Endothelial cell of umbilical vein (primary cell): ENCODE measurements at regions not wholly inside any gene's neighbourhood (a gene's known extent, or its start where the extent isn't known, plus 50 kb on each side); places are given as distances from the start of the nearest gene placed in this dataset.

Experiments
- BruUV-seq: library from RNA; stranded (reverse); fragments of 400-500 nt; replicated peaks from 2 replicates; lab custom pipeline; 2021; lab: Mats Ljungman, UMichigan
- CTCF ChIA-PET: fragments of 300-600, 350-600 bp; sonication (Branson Sonifier 250); formaldehyde crosslinking; loops from one replicate; lab custom pipeline; 2021; ENCODE audit warnings: antibody characterized with exemption, inconsistent platforms; lab: Charles Lee
- POLR2A ChIA-PET: fragments of 300-600, 350-600 bp; sonication (Branson Sonifier 250); formaldehyde crosslinking; loops from one replicate; lab custom pipeline; 2021; ENCODE audit warnings: antibody characterized with exemption, inconsistent platforms; lab: Charles Lee
- DNase-seq: peaks from one replicate; pipeline ENCODE4 v3.0.0-alpha.2; 2011; ENCODE audit warnings: low read depth, low spot score
- FAIRE-seq: peaks from 2 replicates; lab custom pipeline; 2011; peaks lifted over from hg19 to GRCh38; lab: Jason Lieb, UNC
- H2AFZ ChIP-seq: 2 replicates; pipeline ENCODE4 v1.6.0; 2012; ENCODE audit warnings: low read depth, low read length, control low read depth, inconsistent platforms
- H3K27ac ChIP-seq: 2 replicates; pipeline ENCODE4 v1.5.1; 2011; ENCODE audit warnings: low read depth, mild to moderate bottlenecking, control low read depth, low read length, moderate library complexity; ENCODE audit not compliant: insufficient read depth
- H3K27me3 ChIP-seq, 2 experiments: 2 replicates each; pipeline versions ENCODE4 v1.6.0 to v1.6.1; 2011; ENCODE audit warnings: low read length in 2 of 2, mixed read lengths in 1 of 2; ENCODE audit not compliant: control insufficient read depth in 2 of 2, insufficient read depth in 2 of 2
- H3K36me3 ChIP-seq, 2 experiments: 2 replicates in 1 of 2; 3 replicates in 1 of 2; pipeline ENCODE4 v1.5.1; 2011; ENCODE audit warnings: low read length in 2 of 2, mild to moderate bottlenecking in 1 of 2, moderate library complexity in 1 of 2; ENCODE audit not compliant: control insufficient read depth in 2 of 2, insufficient read depth in 2 of 2; ENCODE audit errors: extremely low read depth in 1 of 2
- H3K4me1 ChIP-seq: 3 replicates; pipeline ENCODE4 v1.5.1; 2011; ENCODE audit warnings: mild to moderate bottlenecking, low read length; ENCODE audit not compliant: control insufficient read depth, insufficient read depth; ENCODE audit errors: extremely low read depth
- H3K4me2 ChIP-seq: 2 replicates; pipeline ENCODE4 v1.6.1; 2011; ENCODE audit warnings: low read length, control low read depth, mixed read lengths; ENCODE audit not compliant: insufficient read depth
- H3K4me3 ChIP-seq, 3 experiments: fragments of 200-600 bp in 1 of 3; sonication (generic), shearing (Covaris generic) in 1 of 3; replicated peaks in 1 of 3; 2 replicates each; pipeline ENCODE4 v1.5.1; 2011 to 2016; ENCODE audit warnings: control low read depth in 3 of 3, low read length in 3 of 3, mild to moderate bottlenecking in 2 of 3, inconsistent platforms in 1 of 3, low read depth in 1 of 3, moderate library complexity in 1 of 3; ENCODE audit not compliant: insufficient read depth in 1 of 3
- H3K79me2 ChIP-seq: 2 replicates; pipeline ENCODE4 v1.6.0; 2012; ENCODE audit warnings: low read length, inconsistent platforms; ENCODE audit not compliant: control insufficient read depth, insufficient read depth
- H3K9ac ChIP-seq: replicated peaks from 2 replicates; pipeline ENCODE3; 2011; ENCODE audit warnings: low read length, control low read depth; ENCODE audit not compliant: insufficient read depth; ENCODE audit errors: extremely low read depth
- H3K9me1 ChIP-seq: replicated peaks from 3 replicates; pipeline ENCODE4 v1.6.0; 2011; ENCODE audit warnings: mild to moderate bottlenecking, low read length; ENCODE audit not compliant: control insufficient read depth, insufficient read depth; ENCODE audit errors: extremely low read depth
- H3K9me3 ChIP-seq: replicated peaks from 2 replicates; pipeline ENCODE4 v1.5.1; 2012; ENCODE audit warnings: low read length, inconsistent platforms; ENCODE audit not compliant: control insufficient read depth, insufficient read depth
- H4K20me1 ChIP-seq: replicated peaks from 2 replicates; pipeline ENCODE3; 2011; ENCODE audit warnings: mild to moderate bottlenecking, low read length; ENCODE audit not compliant: control insufficient read depth, insufficient read depth; ENCODE audit errors: extremely low read depth
- EZH2 ChIP-seq: IDR thresholded peaks from 2 replicates; pipeline ENCODE4 v1.6.1; 2012; ENCODE audit warnings: borderline replicate concordance, low read depth, mild to moderate bottlenecking, moderate library complexity, low read length, inconsistent platforms; ENCODE audit not compliant: severe bottlenecking
- FOS ChIP-seq: IDR thresholded peaks from 2 replicates; pipeline ENCODE4 v1.6.1; 2011; ENCODE audit warnings: mild to moderate bottlenecking, low read length, moderate library complexity, borderline replicate concordance; ENCODE audit not compliant: insufficient read depth
- GATA2 ChIP-seq: IDR thresholded peaks from 2 replicates; pipeline ENCODE4 v1.7.0; 2011; ENCODE audit warnings: low read depth, mild to moderate bottlenecking, moderate library complexity, mixed read lengths, low read length; ENCODE audit not compliant: insufficient read length, insufficient read depth
- JUN ChIP-seq: IDR thresholded peaks from 2 replicates; pipeline ENCODE4 v1.6.1; 2011; ENCODE audit warnings: borderline replicate concordance, low read depth; ENCODE audit not compliant: insufficient read length, insufficient read depth
- MAX ChIP-seq: IDR thresholded peaks from 2 replicates; pipeline ENCODE4 v1.6.1; 2011; ENCODE audit not compliant: insufficient read depth, insufficient read length
- MYC ChIP-seq: IDR thresholded peaks from one replicate; pipeline ENCODE4 v1.6.1; 2011; ENCODE audit warnings: mild to moderate bottlenecking, low read depth, low read length
- POLR2A ChIP-seq: IDR thresholded peaks from 2 replicates; pipeline ENCODE4 v1.6.1; 2012; ENCODE audit warnings: low read depth, mild to moderate bottlenecking, control low read depth, low read length
- POLR2AphosphoS5 ChIP-seq: IDR thresholded peaks from 2 replicates; pipeline ENCODE4 v1.6.1; 2012; ENCODE audit warnings: low read depth, mild to moderate bottlenecking, control low read depth, low read length, moderate library complexity; ENCODE audit not compliant: insufficient read depth
- dilution Hi-C: fragments of 300-500 bp; cut with MboI; formaldehyde crosslinking; loops from one replicate; pipeline ENCODE4 v1.15.0; 2019; ENCODE audit warnings: low sequenced_read_pairs; ENCODE audit not compliant: extremely low pct_ligation_motif_present
- intact Hi-C: fragments of 100-400 bp; cut with micrococcal nuclease; formaldehyde crosslinking; loops from one replicate; pipeline ENCODE4 v1.10.0; 2022
- TF ChIP-seq, protein P1 (sequence below), 2 donors: IDR thresholded peaks; 1 replicate in 1 of 2; 2 replicates in 1 of 2; pipeline ENCODE4 v1.5.1; 2011; ENCODE audit warnings: low read length in 2 of 2, mild to moderate bottlenecking in 2 of 2, moderate library complexity in 2 of 2, control low read depth in 1 of 2, inconsistent platforms in 1 of 2, low read depth in 1 of 2; ENCODE audit not compliant: insufficient read depth in 1 of 2; ENCODE audit errors: extremely low read depth in 1 of 2

DNA sequence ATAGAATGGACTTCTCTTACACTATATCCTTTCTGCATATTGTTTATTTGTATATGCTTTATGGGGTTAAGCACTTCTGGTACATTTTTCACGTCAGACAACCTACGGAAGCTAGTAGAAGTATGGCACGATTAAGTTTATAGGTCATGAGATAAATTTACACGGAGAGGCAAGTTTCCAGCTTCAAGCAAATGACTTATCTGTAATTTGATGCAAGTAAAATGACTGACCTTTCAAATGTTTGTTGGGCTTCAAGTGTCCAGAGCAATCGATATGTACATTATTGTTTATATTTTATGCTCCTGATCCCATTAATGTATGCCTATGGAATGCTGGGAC lies 97.5 kb upstream of the EFEMP1 start:
- FAIRE-seq (no peak), DNase-seq (no peak)
- no peaks in the 10 kb centered on the region for H3K27me3 ChIP-seq
- intact Hi-C loops = no loop called here
- TF ChIP-seq POLR2A (no peak), MAX (no peak), GATA2 (no peak), POLR2AphosphoS5 (no peak), FOS (no peak), MYC (no peak), JUN (no peak), EZH2 (no peak)
- TF ChIP-seq, protein P1, sequence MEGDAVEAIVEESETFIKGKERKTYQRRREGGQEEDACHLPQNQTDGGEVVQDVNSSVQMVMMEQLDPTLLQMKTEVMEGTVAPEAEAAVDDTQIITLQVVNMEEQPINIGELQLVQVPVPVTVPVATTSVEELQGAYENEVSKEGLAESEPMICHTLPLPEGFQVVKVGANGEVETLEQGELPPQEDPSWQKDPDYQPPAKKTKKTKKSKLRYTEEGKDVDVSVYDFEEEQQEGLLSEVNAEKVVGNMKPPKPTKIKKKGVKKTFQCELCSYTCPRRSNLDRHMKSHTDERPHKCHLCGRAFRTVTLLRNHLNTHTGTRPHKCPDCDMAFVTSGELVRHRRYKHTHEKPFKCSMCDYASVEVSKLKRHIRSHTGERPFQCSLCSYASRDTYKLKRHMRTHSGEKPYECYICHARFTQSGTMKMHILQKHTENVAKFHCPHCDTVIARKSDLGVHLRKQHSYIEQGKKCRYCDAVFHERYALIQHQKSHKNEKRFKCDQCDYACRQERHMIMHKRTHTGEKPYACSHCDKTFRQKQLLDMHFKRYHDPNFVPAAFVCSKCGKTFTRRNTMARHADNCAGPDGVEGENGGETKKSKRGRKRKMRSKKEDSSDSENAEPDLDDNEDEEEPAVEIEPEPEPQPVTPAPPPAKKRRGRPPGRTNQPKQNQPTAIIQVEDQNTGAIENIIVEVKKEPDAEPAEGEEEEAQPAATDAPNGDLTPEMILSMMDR (IDR thresholded peaks at IDR 0.05; ENCODE audit: extremely low read depth in 1 of 2, insufficient read depth in 1 of 2, low read depth in 1 of 2, low read length in 2 of 2) = no peak
- H3K4me1 ChIP-seq = peaks cover 35% of the 10 kb centered on the region
- no peaks in the 10 kb centered on the region for H3K9me3 ChIP-seq
- dilution Hi-C loops = no loop called here
- ChIA-PET POLR2A (no interaction called here), CTCF (interaction anchor here (0.6 to 1.6 kb wide), 2 partner anchors 250 to 316 kb away, joined by 3 to 4 read pairs; no protein-coding TSS in a partner anchor)
- no peak overlapping the region for H3K27ac ChIP-seq
- BruUV-seq = no TSS peak
- no peaks in the 10 kb centered on the region for H3K9me1 ChIP-seq
- H3K4me2 ChIP-seq = no peak overlapping the region
- no peak overlapping the region for H3K9ac ChIP-seq
- no peaks in the 10 kb centered on the region for H4K20me1 ChIP-seq
- no peak overlapping the region for H2AFZ ChIP-seq
- no peaks in the 10 kb centered on the region for H3K79me2 ChIP-seq
- no peak overlapping the region for H3K4me3 ChIP-seq
- H3K36me3 ChIP-seq = no peaks in the 10 kb centered on the region
